ENCODE measurements at regions not wholly inside any gene's neighbourhood (a gene's known extent, or its start where the extent isn't known, plus 50 kb on each side); places are given as distances from the start of the nearest gene placed in this dataset.
A peak's percentile ranks its signal among the peaks of the same experiment; 100 is the strongest.

- TF ChIP-seq, protein P1, sequence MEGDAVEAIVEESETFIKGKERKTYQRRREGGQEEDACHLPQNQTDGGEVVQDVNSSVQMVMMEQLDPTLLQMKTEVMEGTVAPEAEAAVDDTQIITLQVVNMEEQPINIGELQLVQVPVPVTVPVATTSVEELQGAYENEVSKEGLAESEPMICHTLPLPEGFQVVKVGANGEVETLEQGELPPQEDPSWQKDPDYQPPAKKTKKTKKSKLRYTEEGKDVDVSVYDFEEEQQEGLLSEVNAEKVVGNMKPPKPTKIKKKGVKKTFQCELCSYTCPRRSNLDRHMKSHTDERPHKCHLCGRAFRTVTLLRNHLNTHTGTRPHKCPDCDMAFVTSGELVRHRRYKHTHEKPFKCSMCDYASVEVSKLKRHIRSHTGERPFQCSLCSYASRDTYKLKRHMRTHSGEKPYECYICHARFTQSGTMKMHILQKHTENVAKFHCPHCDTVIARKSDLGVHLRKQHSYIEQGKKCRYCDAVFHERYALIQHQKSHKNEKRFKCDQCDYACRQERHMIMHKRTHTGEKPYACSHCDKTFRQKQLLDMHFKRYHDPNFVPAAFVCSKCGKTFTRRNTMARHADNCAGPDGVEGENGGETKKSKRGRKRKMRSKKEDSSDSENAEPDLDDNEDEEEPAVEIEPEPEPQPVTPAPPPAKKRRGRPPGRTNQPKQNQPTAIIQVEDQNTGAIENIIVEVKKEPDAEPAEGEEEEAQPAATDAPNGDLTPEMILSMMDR (IDR thresholded peaks at IDR 0.05; ENCODE audit: low read depth, low read length, missing control alignments): no peak
- no peak overlapping the region for H3K27ac ChIP-seq
- in situ Hi-C loops (cut with HindIII; ENCODE audit: low pct_ligation_motif_present, low sequenced_read_pairs): no loop called here
- H3K4me3 ChIP-seq (ENCODE audit: low read depth, low read length): no peak overlapping the region
- no peak for DNase-seq
- no peaks in the 10 kb centered on the region for H3K36me3 ChIP-seq (replicated peaks)
- no peaks in the 10 kb centered on the region for H3K27me3 ChIP-seq (replicated peaks)
Observed at GRCh38 chr12:126873701-126874100, 1393.3 kb upstream of the TMEM132C start.

DNA sequence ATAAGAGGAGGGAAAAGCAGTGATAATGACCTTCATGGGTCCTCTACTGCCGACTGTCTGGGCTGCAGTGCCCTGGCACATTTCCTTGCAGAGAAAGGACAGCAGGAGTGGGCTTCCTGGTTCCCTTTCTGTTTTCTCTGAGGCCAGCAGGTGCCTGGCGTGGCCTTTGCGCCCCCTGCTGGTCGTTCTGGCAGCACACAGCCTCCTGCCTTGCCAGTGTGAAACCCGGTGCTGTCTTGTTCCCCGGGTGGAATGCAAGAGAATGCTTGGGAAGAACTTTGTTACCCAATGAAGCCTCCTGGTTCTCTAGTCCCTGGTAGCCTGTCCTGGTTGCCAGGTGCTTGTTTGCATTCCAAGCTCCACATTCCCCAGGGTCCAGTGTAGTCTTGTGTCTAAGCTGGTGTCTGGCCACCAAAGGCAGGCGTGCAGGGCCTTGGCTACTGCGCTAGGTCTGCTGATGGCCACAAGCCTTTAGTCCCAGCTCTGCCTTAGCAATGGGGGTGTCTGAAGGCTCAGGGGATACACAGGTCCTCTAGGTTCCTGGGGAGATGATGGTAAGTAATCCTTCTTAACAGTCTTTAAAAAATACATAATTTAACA, 1392.4 kb upstream of the TMEM132C start:
- Histone ChIP-seq H3K4me3 (ENCODE audit: low read depth, low read length) (no peak overlapping the region), H3K27me3 (replicated peaks) (no peaks in the 10 kb centered on the region), H3K27ac (no peak overlapping the region), H3K36me3 (replicated peaks) (no peaks in the 10 kb centered on the region)
- TF ChIP-seq, protein P1 (IDR thresholded peaks at IDR 0.05; ENCODE audit: low read depth, low read length, missing control alignments): peak; percentile 67
- DNase-seq: peak; percentile 2
- in situ Hi-C loops (cut with HindIII; ENCODE audit: low pct_ligation_motif_present, low sequenced_read_pairs): no loop called here

DNA sequence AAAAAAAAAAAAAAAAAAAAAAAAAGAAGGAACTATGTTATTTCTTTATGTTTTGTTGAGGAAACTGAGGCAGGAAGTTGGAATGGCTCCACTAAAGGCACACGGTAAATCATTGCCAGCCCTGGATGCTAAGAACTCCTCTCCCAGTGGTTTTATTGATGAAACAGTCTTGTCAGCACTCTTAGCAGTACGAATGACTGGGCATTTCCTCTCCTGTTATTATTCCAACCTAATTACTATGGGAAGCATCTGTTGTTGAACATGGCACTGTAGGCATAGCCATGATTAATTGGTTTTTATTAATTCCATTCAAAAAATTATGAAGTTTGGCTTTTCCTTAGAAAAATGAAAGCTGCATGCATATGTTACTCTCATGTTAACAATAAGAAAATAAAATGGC, 1387.1 kb upstream of the TMEM132C start:
- no peak overlapping the region for H3K27ac ChIP-seq
- DNase-seq: no peak
- in situ Hi-C loops (cut with HindIII; ENCODE audit: low pct_ligation_motif_present, low sequenced_read_pairs): no loop called here
- H3K27me3 ChIP-seq (replicated peaks): no peaks in the 10 kb centered on the region
- H3K4me3 ChIP-seq (ENCODE audit: low read depth, low read length): no peak overlapping the region
- TF ChIP-seq, protein P1 (IDR thresholded peaks at IDR 0.05; ENCODE audit: low read depth, low read length, missing control alignments): no peak
- H3K36me3 ChIP-seq (replicated peaks): no peaks in the 10 kb centered on the region

- TF ChIP-seq, protein P1 (IDR thresholded peaks at IDR 0.05; ENCODE audit: low read depth, low read length, missing control alignments): no peak
- no peak overlapping the region for H3K4me3 ChIP-seq (ENCODE audit: low read depth, low read length)
- in situ Hi-C loops (cut with HindIII; ENCODE audit: low pct_ligation_motif_present, low sequenced_read_pairs): no loop called here
- H3K36me3 ChIP-seq (replicated peaks): no peaks in the 10 kb centered on the region
- DNase-seq: no peak
- no peaks in the 10 kb centered on the region for H3K27me3 ChIP-seq (replicated peaks)
- H3K27ac ChIP-seq: no peak overlapping the region
Observed at GRCh38 chr12:126883697-126884096, 1383.3 kb upstream of the TMEM132C start.

GRCh38 chr12:126889501-126889900, 1377.5 kb upstream of the TMEM132C start:
- TF ChIP-seq, protein P1 (IDR thresholded peaks at IDR 0.05; ENCODE audit: low read depth, low read length, missing control alignments): no peak
- Histone ChIP-seq H3K27me3 (replicated peaks) (no peaks in the 10 kb centered on the region), H3K4me3 (ENCODE audit: low read depth, low read length) (no peak overlapping the region), H3K36me3 (replicated peaks) (no peaks in the 10 kb centered on the region), H3K27ac (no peak overlapping the region)
- DNase-seq: no peak
- in situ Hi-C loops (cut with HindIII; ENCODE audit: low pct_ligation_motif_present, low sequenced_read_pairs): no loop called here

GRCh38 chr12:126890097-126890496, 1376.9 kb upstream of the TMEM132C start:
- DNase-seq: no peak
- H3K4me3 ChIP-seq (ENCODE audit: low read depth, low read length): no peak overlapping the region
- TF ChIP-seq, protein P1 (IDR thresholded peaks at IDR 0.05; ENCODE audit: low read depth, low read length, missing control alignments): no peak
- H3K36me3 ChIP-seq (replicated peaks): no peaks in the 10 kb centered on the region
- in situ Hi-C loops (cut with HindIII; ENCODE audit: low pct_ligation_motif_present, low sequenced_read_pairs): no loop called here
- no peak overlapping the region for H3K27ac ChIP-seq
- H3K27me3 ChIP-seq (replicated peaks): no peaks in the 10 kb centered on the region
